Peyer's patch (tissue), 4 donors: ENCODE measurements at regions not wholly inside any gene's neighbourhood (a gene's known extent, or its start where the extent isn't known, plus 50 kb on each side); places are given as distances from the start of the nearest gene placed in this dataset.

Source experiments
- DNase-seq, 3 donors: peaks; one replicate each; pipeline ENCODE4 v3.0.0-alpha.2; 2017 to 2019
- H3K27ac ChIP-seq, 4 donors: fragments of 200-600 bp; sonication (generic); one replicate each; pipeline ENCODE4 v1.5.1; 2016 to 2019
- H3K27me3 ChIP-seq, 2 donors: fragments of 200-600 bp; sonication (generic); one replicate each; pipeline ENCODE4 v1.5.1; 2019
- H3K36me3 ChIP-seq, 3 donors: fragments of 200-600 bp; sonication (generic); one replicate each; pipeline ENCODE4 v1.5.1; 2016 to 2019
- H3K4me1 ChIP-seq, 4 donors: fragments of 200-600 bp; sonication (generic); one replicate each; pipeline ENCODE4 v1.5.1; 2016 to 2019
- H3K4me3 ChIP-seq, 4 donors: fragments of 200-600 bp; sonication (generic); 1 replicate in 3 of 4; 2 replicates in 1 of 4; pipeline ENCODE4 v1.5.1; 2016 to 2019; ENCODE audit warnings: mild to moderate bottlenecking in 1 of 4
- H3K9me3 ChIP-seq, 4 donors: fragments of 200-600 bp; sonication (generic); one replicate each; pipeline ENCODE4 v1.5.1; 2016 to 2019; ENCODE audit warnings: mild to moderate bottlenecking in 1 of 4
- CTCF ChIP-seq, 6 experiments: fragments of 450-650 bp in 4 of 6; fragments of 200-600 bp in 2 of 6; sonication (generic) in 1 of 6; IDR thresholded peaks; one replicate each; pipeline ENCODE4 v1.5.1; 2017 to 2019; ENCODE audit warnings: antibody characterized with exemption in 6 of 6, mild to moderate bottlenecking in 3 of 6, moderate library complexity in 1 of 6
- POLR2A ChIP-seq, 2 donors: fragments of 450-650 bp; IDR thresholded peaks; one replicate each; pipeline ENCODE4 v1.5.1; 2017; ENCODE audit warnings: antibody characterized with exemption in 2 of 2, mild to moderate bottlenecking in 2 of 2, moderate library complexity in 2 of 2

- no peak for TF ChIP-seq POLR2A (IDR thresholded peaks at IDR 0.05)
- TF ChIP-seq CTCF (IDR thresholded peaks at IDR 0.05) = no peak
- Histone ChIP-seq H3K4me1 (no peaks in the 10 kb centered on the region), H3K36me3 (no peaks in the 10 kb centered on the region), H3K4me3 (no peak overlapping the region), H3K27me3 (no peaks in the 10 kb centered on the region), H3K9me3 (no peaks in the 10 kb centered on the region), H3K27ac (no peak overlapping the region)
- DNase-seq = no peak
These were observed 362.8 kb upstream of the SLC14A2 start for GRCh38 chr18:45252474-45252873.

DNA sequence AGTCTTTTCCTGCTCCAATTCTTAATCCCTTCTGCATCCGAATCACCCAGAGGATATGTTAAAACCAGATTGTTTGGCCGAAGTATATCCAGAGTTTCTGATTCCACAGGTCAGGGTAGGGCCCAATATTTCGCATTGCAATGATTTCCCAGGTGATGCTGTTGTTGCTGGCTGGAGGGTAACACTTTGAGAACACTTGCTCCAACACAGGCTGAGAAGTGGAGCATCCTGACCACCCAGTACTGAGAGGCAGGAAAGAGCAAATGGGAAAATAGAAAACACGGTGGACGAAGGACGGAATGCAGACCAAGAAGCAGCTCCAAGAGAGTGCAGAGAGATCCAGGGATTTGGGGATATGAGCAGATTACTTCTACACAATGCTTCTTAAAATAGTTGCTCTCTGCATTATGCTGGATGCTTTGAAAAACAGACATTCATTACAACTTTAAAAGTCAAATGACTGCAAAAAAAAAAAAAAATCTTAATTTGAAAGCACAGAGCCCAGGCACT, 362.2 kb upstream of the SLC14A2 start:
- Histone ChIP-seq H3K9me3 (no peaks in the 10 kb centered on the region), H3K36me3 (no peaks in the 10 kb centered on the region), H3K27me3 (no peaks in the 10 kb centered on the region), H3K27ac (no peak overlapping the region), H3K4me1 (no peaks in the 10 kb centered on the region), H3K4me3 (no peak overlapping the region)
- TF ChIP-seq CTCF (IDR thresholded peaks at IDR 0.05) = no peak
- no peak for TF ChIP-seq POLR2A (IDR thresholded peaks at IDR 0.05)
- DNase-seq = no peak

DNA sequence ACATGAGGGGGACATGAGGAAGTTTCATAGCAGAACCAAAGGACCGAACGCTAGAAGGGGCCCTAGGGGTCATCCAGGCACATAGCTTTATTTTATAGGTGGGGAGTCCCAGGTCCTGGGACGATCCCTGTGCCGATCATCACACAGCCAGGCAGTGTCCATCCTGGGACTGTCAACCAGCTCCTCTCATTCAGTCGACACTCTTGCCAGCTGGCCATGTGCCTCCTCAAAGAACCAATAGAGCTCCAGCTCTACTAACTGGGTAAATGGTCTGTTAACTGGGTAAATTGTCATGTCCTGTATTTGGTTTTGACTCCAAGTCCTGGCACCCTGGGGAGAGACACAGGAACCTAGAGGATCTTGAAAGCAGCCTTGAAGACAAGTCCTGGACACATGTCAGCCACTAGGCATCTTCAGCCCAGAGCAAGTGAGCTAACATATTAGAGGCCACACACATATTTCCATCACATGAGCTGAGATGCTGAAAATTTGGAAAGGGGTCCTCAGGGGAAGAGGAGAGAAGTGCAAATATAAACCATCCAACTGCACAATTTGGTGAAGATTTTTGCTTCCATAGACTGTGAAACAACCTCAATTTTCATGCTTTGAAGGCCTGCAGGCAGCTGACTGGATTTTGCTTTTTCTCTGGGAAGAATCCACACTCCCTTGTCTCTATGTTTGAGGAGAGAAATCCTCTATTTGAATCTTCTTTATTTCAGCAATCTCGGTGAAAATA, 361.1 kb upstream of the SLC14A2 start:
- no peaks in the 10 kb centered on the region for H3K27me3 ChIP-seq
- DNase-seq = no peak
- peak overlapping the region in 3 of 4 donors; percentile 44 to 66 (median 56) for H3K27ac ChIP-seq
- no peaks in the 10 kb centered on the region for H3K4me1 ChIP-seq
- no peaks in the 10 kb centered on the region for H3K36me3 ChIP-seq
- no peak overlapping the region for H3K4me3 ChIP-seq
- no peaks in the 10 kb centered on the region for H3K9me3 ChIP-seq
- TF ChIP-seq CTCF (IDR thresholded peaks at IDR 0.05) (no peak), POLR2A (IDR thresholded peaks at IDR 0.05) (no peak)

DNA sequence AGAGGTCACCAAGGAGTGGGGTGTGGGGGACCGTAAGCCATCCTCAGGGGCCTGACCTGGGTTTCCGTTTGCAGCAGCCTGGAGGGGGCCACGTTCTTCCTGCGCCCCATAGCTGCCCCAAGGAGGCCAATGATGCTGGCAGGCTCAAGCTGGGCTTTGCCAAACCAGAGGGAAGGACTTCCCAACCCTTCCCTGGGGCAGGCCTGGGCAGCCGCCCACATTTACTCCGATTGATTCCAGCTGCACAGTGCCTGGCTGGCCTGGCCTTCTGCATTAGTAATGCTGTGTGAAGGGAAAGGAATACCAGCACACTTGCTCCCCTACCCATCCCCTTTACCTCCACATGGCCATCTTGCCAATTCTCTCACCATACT, 360.6 kb upstream of the SLC14A2 start:
- no peaks in the 10 kb centered on the region for H3K27me3 ChIP-seq
- no peaks in the 10 kb centered on the region for H3K9me3 ChIP-seq
- H3K4me3 ChIP-seq = no peak overlapping the region
- no peaks in the 10 kb centered on the region for H3K36me3 ChIP-seq
- peak overlapping the region in 3 of 4 donors; percentile 44 to 66 (median 56) for H3K27ac ChIP-seq
- H3K4me1 ChIP-seq = no peaks in the 10 kb centered on the region
- DNase-seq = no peak
- TF ChIP-seq CTCF (IDR thresholded peaks at IDR 0.05) (no peak), POLR2A (IDR thresholded peaks at IDR 0.05) (no peak)

DNA sequence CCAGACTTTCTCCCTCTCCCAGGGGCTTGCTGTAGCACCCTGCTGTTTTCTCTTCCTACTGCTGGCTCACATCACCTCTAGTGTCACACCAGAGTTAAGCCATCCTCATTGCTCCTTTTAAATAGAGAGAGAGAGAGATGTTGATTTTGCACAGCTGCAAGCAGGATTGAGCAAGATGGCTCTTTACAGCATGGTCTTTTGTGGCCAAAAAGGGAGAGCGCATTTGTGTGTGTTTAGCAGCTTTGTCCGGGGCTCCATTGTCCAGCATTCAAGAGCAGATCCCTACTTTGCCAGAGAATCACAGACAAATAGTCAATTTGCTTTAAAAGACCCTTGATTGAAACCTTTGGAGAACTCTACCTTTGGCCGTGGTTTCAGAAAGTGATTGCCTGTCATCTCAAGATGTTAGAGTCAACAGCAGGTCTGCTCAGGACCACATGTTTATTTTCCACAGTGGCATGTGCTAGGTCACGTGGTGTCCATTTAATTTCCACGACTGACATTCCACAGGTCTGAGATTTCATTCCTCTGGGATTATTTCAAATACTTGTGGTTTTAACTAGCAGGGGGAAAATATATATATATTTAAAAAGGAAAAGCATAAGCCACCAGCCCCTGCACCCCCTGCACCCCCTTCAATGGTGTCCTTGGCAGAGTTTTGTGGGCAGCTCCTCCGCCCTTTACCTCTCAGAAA, 359.9 kb upstream of the SLC14A2 start:
- Histone ChIP-seq H3K4me1 (no peaks in the 10 kb centered on the region), H3K27ac (peak overlapping the region; percentile 1 to 56 (median 43)), H3K27me3 (no peaks in the 10 kb centered on the region), H3K9me3 (no peaks in the 10 kb centered on the region), H3K4me3 (no peak overlapping the region), H3K36me3 (no peaks in the 10 kb centered on the region)
- DNase-seq = peak in 1 of 3 donors; percentile 47
- TF ChIP-seq CTCF (IDR thresholded peaks at IDR 0.05) (peak in 1 of 6 experiments; percentile 8), POLR2A (IDR thresholded peaks at IDR 0.05) (no peak)
